NCI-H446 (cell line): ENCODE measurements at regions not wholly inside any gene's neighbourhood (a gene's known extent, or its start where the extent isn't known, plus 50 kb on each side); places are given as distances from the start of the nearest gene placed in this dataset.

ENCODE experiments used
- DNase-seq, 2 experiments: peaks; one replicate each; lab custom pipeline; 2025; lab: John Stamatoyannopoulos, UW

DNA sequence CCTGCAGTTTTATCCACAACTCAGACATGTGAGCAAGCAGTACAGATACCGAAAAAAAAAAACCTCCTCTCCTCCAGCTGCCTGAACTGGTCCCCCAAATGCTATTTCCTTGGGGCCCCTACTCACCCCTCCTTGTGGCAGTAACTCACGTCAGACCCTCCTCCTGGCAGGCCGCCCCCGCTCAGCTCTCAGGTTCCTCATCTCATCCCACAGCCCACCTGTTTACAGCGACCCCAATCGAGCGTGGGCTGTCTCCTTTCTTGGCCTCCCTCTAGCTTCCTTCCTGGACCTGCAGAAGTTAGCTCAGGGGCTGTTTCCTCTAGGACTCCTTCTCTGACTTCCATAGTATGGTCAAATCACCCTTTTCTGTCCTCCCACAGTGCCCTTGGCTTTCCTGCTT is 455.3 kb downstream of the BCL11B start:
- no peak for DNase-seq

DNA sequence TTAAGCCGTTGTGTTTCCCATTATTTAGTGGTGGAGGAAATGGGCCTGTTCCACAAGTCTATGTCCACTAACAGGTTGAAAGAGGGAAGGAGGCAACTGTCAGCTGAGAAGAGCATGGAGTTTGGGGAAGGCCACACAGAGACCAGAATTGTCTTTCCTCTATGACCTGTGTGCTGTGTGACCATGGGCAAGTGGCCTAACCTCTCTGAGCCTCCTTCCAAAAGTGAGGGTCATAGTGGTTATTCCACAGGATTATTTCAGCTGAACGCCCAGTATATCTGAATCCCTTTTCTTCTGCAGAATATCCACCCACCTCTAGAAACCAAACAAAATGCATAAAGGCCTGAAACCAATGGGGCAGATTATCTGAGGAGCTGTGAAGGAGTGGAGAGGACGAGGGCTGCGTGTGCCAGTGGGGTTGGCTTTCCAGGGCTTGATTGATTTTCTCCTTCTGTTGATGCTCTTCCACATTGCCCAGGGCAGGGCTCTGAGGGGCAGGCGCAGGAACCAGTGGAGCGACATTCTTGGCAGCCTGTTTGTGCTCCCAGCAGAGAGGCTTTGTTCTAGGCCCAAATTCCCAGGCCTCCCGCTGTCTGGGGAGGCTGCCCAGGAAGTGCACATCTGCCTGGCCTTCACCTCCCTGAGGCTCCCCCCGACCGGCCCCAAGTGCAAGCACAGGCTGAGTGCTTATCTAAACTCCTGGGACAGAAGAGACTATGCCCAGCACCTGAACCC is 452.7 kb downstream of the BCL11B start:
- no peak for DNase-seq

DNA sequence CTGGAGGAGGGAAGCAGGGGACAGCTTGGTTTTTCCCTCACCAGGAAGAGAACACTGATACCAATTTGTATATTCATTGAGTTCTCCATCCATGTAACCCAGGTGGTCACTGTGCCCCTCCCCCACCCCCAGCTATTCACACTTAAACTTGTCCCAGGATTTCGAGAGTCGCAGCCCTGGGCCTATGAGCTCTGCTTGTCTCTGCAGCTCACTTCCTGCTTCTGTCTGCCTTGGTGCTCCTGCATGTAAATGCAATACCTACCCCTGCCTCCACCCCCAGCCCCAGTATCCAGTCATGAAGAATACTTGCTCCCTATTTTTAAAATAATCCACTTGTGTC is 452.2 kb downstream of the BCL11B start:
- DNase-seq, result no peak

DNA sequence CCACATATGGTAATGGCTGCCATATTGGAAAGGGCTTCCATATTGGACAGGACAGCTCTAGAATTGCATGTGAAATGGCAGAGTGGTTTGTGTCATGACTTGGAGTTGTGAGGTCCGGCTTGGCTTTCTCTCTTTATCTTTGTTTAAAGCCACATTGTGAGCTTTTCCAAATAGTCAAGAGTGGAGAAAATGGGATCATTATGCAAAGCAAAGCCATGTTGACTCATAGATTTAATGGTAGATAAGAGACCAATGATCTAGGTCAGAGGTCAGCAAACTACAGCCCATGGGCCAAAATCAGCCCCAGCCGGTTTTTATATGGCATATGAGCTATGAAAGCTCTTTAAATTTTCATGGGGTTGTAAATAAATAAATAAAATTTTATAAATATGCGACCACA is 449.1 kb downstream of the BCL11B start:
- DNase-seq, result no peak

DNA sequence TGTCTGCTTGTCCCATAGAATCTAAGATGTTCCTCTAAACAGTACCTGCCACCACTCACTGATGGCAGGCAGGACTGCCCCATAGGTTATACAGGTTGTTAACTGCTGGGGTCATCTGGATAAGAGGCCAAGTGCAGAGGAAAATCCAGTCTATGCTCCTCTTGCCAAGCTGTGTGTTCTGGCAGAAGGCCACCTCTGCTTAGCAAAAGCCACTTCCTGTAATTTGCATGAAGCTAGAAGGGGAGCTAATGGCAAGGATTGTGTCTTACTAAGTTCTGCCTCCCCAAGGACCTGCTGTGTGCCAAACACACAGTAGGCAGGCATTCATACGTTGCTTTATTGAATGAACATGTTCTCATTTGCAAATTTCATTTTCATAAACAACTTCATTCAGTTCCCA is 445.4 kb downstream of the BCL11B start:
- DNase-seq, result no peak

DNA sequence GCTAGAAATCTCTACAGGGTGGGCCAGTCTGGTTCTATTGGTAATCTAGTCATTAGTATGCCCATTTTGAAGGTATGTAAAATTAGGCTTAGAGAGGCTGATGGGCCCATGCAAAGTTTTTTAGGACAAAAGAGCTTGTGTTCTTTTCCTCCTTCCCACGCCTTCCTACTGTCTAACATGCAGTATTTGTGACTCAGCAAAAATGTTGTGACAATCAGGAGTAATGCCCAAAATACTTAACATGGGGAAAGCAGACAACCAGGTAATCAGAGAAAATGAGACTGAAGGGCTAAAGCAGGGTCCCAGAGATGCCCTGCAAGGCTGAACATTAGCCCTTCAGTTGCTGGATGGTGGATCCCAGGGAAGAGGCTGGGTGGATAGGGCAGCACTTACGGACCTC is 437.9 kb downstream of the BCL11B start:
- no peak for DNase-seq

DNA sequence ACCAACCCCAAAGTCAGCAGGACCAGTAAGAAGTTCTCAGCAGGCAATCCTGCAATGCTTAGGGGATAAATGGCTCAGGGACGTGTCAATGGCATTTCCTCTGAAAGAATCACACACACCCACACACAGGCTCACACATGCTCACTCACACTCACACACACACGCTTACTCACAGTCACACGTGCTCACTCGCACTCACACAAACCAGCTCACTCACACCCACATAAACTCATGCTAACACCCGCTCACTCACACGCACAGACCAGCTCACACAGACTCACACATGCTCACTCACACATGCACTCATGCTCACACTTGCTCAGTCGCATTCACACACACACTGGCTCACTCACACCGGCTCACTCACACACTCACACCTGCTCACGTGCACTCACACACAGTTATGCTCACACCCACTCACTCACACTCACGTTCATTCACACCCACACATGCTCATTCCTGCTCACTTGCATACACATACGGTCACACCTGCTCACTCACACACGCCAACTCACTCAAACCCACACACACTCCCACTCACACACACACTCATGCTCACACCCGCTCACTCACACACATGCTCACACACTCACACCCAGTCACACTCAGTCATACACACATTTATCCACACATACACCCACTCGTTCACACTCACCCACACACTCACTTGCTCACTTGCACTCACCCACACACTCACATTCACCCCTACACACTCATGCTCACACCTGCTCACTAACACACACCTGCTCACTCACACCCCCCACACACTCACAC is 436.8 kb downstream of the BCL11B start:
- no peak for DNase-seq

DNA sequence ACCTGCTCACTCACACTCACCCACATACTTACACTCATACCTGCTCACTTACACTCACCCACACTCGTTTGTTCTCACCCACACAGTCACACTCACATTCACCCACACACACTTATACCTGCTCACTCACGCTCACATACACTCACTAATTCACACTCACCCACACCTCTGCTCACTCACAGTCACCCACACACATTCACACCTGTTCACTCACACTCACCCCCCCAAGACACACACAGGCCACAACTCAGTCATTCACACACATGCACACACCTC is 436.2 kb downstream of the BCL11B start:
- no peak for DNase-seq

DNA sequence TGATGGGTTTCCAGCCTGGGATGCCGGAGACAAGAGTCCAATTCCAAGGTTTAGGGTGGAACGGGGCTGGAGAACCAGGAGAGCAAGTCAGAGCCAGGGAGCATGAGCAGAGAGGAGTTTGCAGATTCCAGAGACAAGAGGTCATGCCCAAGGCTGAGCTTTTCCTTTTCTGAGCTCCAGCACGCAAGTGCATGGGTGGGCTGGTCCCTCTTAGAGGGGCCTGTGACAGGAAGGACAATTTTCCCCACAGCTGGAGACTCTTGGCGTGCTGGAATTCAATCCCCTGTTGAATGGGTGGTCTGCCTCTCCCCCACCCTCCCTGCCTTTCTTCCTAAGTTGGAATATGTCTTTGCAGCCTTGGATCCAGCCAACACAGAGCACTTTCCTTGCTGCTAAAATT is 431.9 kb downstream of the BCL11B start:
- no peak for DNase-seq

DNA sequence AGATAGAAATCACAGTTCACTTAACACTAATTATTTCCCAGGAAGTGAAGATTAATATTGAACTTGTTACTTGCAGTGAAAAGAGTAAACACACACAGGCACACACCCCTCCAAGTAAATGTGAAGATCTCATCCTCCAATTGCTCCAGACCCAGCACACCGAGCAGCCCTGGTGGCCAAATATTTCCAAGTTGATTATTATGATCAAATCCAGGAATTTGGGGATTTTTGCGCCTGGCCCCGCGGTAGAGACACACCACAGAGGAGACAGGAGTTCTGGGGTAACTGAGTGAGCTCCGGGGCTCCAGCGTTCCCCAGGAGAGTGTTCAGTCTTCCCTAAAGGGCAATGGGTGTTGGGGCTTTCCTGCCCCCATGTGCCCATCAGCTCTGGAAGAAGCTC is 431.5 kb downstream of the BCL11B start:
- no peak for DNase-seq

DNA sequence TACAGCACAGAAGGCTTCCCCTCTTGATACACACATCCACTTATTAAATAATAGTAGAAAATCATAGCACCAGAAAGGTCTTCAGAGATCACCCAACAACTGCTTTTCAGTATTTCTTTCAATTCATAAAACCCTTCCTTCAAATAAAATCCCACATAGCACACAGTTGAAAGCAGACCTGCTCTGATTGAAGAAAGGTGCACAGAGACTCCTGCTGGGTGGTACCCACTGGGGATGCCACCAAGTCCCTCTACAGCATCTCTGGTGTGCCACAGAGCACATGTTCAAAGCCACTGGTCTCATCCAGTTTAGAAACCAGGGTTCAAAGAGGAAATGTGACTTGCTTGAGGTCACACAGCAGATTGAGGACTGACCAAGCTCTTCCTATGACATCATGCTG is 427.5 kb downstream of the BCL11B start:
- DNase-seq, result no peak

DNA sequence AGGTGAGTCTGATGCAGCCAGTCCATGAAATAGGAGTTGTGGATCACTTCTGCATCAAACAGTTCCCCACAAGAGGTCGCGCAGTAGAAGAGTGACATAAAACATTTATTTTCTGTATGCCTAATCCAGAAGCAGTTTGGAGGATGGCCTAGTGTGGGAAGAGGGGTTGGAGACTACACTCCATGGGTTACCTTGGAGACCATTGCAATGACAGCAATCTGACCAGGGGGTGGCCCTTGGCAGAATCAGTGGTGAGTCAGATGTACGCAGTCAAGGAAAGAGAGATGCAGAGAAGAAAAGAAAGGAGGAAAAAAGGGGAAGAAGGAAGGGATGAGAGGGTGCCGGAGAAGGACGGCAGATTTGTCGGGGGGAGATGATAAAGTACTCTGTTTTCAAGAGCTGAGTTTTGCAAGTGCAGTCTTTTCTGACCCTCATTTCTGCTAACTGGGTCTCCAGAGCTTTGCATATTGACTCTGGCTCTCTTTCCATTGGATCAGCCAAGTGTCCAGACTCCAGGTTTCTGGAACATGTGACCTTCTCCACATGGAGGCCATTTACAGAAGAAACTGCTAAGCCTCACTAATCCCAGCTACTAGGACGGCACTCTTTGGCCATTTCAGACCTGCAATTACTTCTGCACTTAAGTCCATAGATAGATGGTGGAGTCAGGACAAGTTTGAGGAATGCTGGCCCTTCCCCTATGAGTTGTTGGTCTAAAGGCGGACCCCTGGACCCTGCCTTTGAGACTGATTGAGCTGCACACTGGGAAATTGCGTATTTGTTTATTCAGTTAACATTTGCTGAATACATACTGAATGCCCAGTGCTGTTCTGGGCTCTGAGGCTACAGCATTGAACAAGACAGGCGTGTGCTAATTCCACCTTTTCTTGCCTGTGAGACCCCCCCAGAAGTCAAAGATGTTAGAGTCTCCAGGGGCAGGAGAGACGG is 424.2 kb downstream of the BCL11B start:
- DNase-seq, result no peak

DNA sequence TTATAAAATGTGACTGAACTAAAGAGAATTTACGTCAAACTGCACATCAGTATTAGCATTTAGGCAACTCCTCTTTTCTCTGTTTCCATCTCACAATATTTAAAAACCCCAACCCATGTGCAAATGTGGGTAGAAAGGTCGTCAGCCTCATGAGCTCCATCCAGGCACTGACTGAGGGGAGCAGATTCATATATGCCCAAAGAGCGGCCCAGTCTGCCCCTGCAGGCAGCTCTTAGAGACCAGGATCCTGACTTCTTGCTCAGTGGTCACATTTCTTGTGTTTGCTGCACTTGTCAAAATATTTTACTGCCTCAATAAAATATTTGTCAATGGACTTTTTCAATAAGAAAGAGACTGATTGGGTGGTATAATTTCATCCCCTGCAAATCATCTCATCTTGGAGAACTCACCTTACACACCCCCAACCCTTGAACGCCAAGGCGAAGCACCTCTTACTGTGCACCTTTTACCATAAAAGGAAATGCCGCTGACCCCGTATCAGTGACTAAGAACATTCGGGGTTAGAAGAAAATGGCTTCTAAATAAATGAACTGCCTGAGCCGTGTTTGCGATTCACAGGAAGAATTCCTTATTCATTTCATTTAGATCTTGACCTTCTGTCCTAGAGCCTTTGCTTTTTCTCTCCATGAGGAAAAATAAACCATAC is 418.8 kb downstream of the BCL11B start:
- no peak for DNase-seq

DNA sequence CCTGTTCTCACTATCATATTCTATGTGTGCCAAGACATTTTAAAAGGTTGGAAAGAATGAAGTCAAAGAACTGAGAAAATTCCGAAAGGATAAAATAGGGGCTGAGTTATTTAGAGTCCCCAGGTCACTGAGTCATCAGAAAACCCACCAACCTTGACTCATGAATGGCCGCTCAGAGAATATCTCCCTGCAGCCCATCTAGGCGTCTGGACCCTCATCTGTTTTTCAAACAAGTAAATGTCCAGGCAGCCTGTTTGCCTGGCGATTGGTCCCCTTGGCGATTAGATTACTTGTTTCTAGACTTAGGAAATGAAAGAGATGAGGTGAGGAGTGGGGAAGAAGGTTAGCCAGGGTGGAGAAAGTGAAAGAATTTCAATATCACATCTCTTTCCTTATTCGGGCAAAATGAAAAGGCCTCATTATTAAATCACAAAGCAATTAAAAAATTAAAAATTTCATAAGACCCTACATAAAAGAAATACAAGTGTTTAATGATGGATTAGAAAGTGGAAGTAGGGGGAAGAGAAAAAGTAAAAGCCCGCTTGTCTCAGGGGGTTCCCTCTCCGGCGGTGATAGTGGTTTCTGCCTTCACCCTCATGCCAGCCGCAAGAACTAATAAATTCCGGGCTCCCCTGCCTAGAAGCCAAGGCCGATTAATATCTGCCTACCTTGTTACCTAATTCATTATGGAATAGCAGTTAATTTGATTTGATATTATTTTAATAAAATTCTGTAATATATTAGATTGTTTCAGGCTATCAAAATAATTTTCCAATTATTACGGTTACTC is 415.9 kb downstream of the BCL11B start:
- DNase-seq, result no peak

DNA sequence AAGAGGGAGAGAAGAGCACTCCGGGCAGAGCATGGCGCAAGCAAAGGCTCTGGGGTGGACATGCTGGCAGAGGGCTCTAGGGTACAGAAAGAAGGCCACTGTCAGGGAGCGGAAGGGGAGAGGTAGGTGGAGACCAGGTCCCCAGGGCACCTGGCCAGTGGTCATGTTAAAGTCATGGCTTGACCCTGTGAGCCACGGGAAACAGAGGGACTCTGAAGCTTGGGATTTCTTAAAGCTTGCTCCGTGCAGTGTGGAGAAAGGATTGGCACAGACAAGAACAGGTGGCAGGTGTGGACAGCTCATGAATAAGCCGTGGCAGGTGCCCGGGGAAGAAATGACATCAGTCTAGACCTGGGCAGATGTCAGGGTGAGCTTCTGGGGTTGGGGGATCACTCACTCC is 413.8 kb downstream of the BCL11B start:
- DNase-seq, result no peak

DNA sequence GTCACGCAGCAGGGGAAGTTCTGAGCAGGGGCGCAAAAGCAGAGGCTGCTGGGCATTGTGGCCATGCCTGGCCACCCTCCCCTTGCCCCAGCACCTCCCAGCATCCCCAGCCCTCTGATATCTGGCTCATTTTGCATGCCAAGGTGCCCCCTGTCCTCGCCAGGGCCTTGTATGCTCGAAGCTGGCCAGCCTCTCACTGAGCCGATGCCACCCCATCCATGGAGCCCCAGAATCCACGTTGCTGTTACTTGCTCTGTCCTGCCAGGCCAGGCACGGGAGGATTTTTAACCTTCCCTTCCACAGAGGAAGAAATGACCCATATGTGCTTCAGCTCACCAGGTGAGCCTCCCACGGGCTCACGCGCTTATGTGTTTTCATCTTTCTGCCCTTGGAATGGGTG is 413.4 kb downstream of the BCL11B start:
- no peak for DNase-seq

DNA sequence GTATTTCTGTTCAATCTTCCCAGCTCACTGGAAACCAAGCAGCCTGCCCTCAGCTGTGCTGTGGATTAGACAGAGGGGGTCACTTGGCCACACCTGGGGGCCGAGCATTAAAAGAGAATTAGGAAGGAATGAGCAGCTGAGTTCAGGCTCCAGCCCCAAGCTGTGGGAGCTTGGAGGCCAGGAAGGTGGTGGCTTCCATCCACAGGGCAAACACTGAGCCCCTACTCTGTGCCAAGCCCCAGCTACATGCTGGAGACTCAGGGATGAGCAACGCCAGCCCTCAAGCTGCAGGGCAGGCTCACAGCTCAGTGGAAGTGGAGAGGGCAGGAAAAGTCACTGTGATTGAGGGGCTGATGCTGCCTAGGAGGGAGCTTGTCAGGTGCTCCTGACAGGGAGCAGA is 412.7 kb downstream of the BCL11B start:
- no peak for DNase-seq

DNA sequence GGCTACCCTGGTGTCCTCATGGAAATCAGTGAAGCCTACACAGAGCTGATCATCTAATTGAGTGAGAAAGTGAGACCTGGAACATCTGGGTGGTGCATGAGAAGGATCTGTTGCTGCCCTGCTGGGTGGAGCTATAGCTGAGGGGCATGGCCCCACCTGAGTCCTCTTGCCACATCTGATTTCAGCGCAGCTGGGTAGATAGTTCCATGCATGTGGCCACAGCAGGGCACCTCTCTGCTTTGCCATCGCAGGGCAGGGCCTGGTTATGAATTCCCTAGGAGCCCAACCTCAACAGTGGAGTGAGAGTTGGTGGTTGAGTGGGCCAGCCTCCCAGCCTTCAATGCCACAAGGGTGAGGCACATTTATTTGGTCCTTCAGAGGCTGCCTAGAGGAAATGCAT is 407.8 kb downstream of the BCL11B start:
- no peak for DNase-seq

DNA sequence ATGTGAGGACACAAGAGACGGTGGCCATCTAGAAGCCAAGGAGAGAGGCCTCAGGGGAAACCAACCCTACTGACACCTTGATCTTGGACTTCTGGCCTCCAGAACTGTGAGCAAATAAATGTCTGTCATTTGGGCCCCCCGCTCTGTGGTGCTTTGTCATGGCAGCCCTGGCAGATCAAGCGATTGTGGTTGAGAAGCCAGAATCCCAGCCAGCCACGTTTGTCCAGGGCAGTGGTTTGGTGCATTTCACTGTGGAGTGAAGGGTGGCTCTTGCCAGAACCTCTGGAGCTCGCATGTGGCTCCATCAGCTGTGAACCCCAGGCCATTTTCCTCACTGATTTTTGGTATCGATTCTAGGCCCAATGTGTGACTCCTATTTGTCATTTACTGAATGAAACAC is 404.9 kb downstream of the BCL11B start:
- no peak for DNase-seq

DNA sequence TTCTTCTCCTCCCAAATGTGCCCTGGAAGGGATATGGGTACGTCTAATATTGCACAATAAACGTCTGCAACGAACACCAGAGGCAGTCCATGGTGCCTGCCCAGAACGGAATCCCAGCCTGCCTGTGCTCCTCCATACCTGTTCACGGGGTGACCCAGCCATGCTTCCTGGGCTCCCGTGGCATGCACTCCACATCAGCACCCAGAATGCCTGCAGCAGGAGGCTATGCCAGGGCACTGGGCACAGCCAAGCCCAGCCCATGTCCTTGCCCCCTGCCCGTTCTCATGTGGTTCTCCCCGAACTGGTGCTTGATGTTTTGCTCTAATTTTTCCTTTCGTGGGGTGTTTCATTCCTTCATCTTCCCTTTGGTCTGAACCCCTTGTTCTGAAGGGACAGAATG is 404.3 kb downstream of the BCL11B start:
- no peak for DNase-seq

DNA sequence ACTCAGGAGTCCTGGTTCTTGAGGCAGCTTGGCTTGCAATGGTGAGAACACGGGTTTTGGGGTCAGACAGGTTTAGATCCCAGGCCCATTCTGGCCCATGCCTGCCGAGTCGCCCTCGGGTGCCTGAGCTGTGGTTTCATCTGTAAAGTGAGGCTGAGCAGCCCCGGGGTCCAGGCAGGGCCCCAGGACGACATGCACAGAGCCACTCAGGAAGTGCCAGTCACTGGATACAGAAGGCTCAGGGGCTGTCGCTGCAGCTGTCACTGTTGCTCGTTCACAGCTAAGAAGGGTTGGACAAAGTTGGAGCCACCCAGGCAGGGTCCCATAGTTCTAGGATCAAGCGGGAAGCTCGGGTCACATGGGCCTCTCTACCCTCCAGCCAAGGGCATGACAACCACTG is 403.1 kb downstream of the BCL11B start:
- no peak for DNase-seq

DNA sequence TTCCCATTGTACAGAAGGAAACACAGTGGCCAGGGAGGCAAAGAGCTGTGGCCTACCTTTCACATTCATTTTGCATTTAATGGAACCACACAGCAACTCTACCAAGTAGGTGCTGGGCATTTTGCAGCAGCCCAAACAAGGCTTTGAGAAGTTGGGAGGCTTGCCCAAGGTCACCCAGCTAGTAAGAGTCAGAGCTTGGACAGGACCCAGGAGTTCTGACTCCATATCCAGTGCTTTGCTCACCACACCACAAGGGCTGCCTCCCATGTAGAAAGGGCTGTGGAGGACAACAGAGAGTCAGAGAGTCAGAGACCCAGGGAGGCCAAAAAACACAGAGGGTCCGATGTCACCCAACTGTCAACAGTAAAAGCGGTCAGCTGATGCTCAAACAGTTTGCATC is 400.2 kb downstream of the BCL11B start:
- DNase-seq, result no peak
